HCT116 (cell line): ENCODE measurements at regions not wholly inside any gene's neighbourhood (a gene's known extent, or its start where the extent isn't known, plus 50 kb on each side); places are given as distances from the start of the nearest gene placed in this dataset.

Source experiments
- ATAC-seq: fragments of 200-7000 bp; cut with Tn5 transposase; 2 replicates; pipeline ENCODE4 v1.9.1; 2020; ENCODE audit warnings: mild to moderate bottlenecking, moderate library complexity
- BruUV-seq: library from RNA; stranded (reverse); fragments of 400-500 nt; replicated peaks from 2 replicates; lab custom pipeline; 2021; lab: Mats Ljungman, UMichigan
- CTCF ChIA-PET: fragments of 300-600 bp; sonication (Branson Sonifier 250); formaldehyde crosslinking; loops from one replicate; lab custom pipeline; 2021; ENCODE audit warnings: antibody characterized with exemption; lab: Charles Lee
- POLR2A ChIA-PET: fragments of 300-600, 350-600 bp; sonication (Branson Sonifier 250); formaldehyde crosslinking; loops from one replicate; lab custom pipeline; 2021; ENCODE audit warnings: antibody characterized with exemption; lab: Charles Lee
- RAD21 ChIA-PET, 2 experiments: fragments of 300-600 bp; sonication (Branson Sonifier 250); formaldehyde crosslinking; loops; one replicate each; lab custom pipeline; 2023; ENCODE audit warnings: low total read pairs in 2 of 2; ENCODE audit not compliant: uncharacterized antibody in 2 of 2, unreplicated experiment in 2 of 2, low non-redundant PET in 1 of 2; lab: Charles Lee
- DNase-seq: peaks from one replicate; pipeline ENCODE4 v3.0.0-alpha.2; 2010; ENCODE audit warnings: low read depth, low spot score
- H2AFZ ChIP-seq: fragments of 200-600 bp; shearing (Covaris generic), sonication (generic); 2 replicates; pipeline ENCODE4 v1.6.1; 2017; ENCODE audit warnings: low read depth, mixed run types, mixed read lengths, antibody characterized with exemption, low read length; ENCODE audit not compliant: poor library complexity, severe bottlenecking
- H3K27ac ChIP-seq: 2 replicates; pipeline ENCODE4 v1.5.1; 2012; ENCODE audit warnings: low read depth, low read length
- H3K27me3 ChIP-seq: fragments of 200-600 bp; sonication (generic); 2 replicates; pipeline ENCODE4 v1.6.1; 2016; ENCODE audit warnings: mixed run types, low read length, mixed read lengths; ENCODE audit not compliant: insufficient read depth
- H3K36me3 ChIP-seq, 2 experiments: fragments of 200-500 bp in 1 of 2; fragments of 200-600 bp in 1 of 2; sonication (Bioruptor generic) in 1 of 2; sonication (generic) in 1 of 2; 2 replicates each; pipeline versions ENCODE4 v1.5.1 to v1.6.1; 2014 to 2016; ENCODE audit warnings: low read length in 2 of 2, inconsistent platforms in 1 of 2, mixed read lengths in 1 of 2, mixed run types in 1 of 2; ENCODE audit not compliant: insufficient read depth in 2 of 2, control insufficient read depth in 1 of 2
- H3K4me1 ChIP-seq, 2 experiments: fragments of 200-600 bp in 1 of 2; sonication (generic) in 1 of 2; 2 replicates each; pipeline versions ENCODE4 v1.5.1 to v1.6.1; 2012 to 2017; ENCODE audit warnings: low read length in 2 of 2, inconsistent platforms in 1 of 2, mild to moderate bottlenecking in 1 of 2, mixed read lengths in 1 of 2, mixed run types in 1 of 2, moderate library complexity in 1 of 2; ENCODE audit not compliant: insufficient read depth in 2 of 2, control insufficient read depth in 1 of 2
- H3K4me2 ChIP-seq: fragments of 200-600 bp; sonication (generic); 2 replicates; pipeline ENCODE4 v1.6.1; 2017; ENCODE audit warnings: mixed run types, low read length, mixed read lengths
- H3K4me3 ChIP-seq, 2 experiments: fragments of 200-600 bp in 1 of 2; sonication (generic) in 1 of 2; replicated peaks in 1 of 2; 2 replicates each; pipeline ENCODE4 v1.5.1; 2011 to 2016; ENCODE audit warnings: low read length in 2 of 2, control low read depth in 1 of 2, low read depth in 1 of 2, mild to moderate bottlenecking in 1 of 2, mixed read lengths in 1 of 2, mixed run types in 1 of 2
- H3K79me2 ChIP-seq: fragments of 200-600 bp; sonication (generic); 2 replicates; pipeline ENCODE4 v1.6.1; 2017; ENCODE audit warnings: mild to moderate bottlenecking, mixed run types, low read length, moderate library complexity, mixed read lengths; ENCODE audit not compliant: insufficient read depth
- H3K9ac ChIP-seq: fragments of 200-600 bp; sonication (generic); 2 replicates; pipeline ENCODE4 v1.6.1; 2016; ENCODE audit warnings: low read length, mixed read lengths
- H3K9me2 ChIP-seq: fragments of 200-600 bp; sonication (generic), shearing (Covaris generic); 2 replicates; pipeline ENCODE4 v1.6.1; 2017; ENCODE audit warnings: mixed run types, mild to moderate bottlenecking, moderate library complexity; ENCODE audit not compliant: insufficient read depth
- H3K9me3 ChIP-seq, 2 experiments: fragments of 200-500 bp in 1 of 2; fragments of 200-600 bp in 1 of 2; sonication (Bioruptor generic) in 1 of 2; sonication (generic) in 1 of 2; 2 replicates each; pipeline ENCODE4 v1.6.1; 2014 to 2017; ENCODE audit warnings: low read length in 2 of 2, mixed read lengths in 2 of 2, inconsistent platforms in 1 of 2, low read depth in 1 of 2, mild to moderate bottlenecking in 1 of 2, mixed run types in 1 of 2, moderate library complexity in 1 of 2; ENCODE audit not compliant: control insufficient read depth in 1 of 2, insufficient read depth in 1 of 2
- H4K20me1 ChIP-seq: fragments of 200-600 bp; sonication (generic), shearing (Covaris generic); 2 replicates; pipeline ENCODE4 v1.6.1; 2017; ENCODE audit warnings: mixed run types, mild to moderate bottlenecking, moderate library complexity; ENCODE audit not compliant: insufficient read depth
- CEBPB ChIP-seq: IDR thresholded peaks from 2 replicates; pipeline ENCODE4 v1.6.1; 2012; ENCODE audit warnings: low read depth
- ELF1 ChIP-seq: IDR thresholded peaks from 2 replicates; pipeline ENCODE4 v1.6.1; 2012; ENCODE audit warnings: low read depth, borderline replicate concordance
- EZH2 ChIP-seq: fragments of 200-600 bp; sonication (generic); IDR thresholded peaks from 2 replicates; pipeline ENCODE4 v1.6.1; 2017; ENCODE audit warnings: antibody characterized with exemption, mixed run types
- EZH2phosphoT487 ChIP-seq: fragments of 200-600 bp; IDR thresholded peaks from 2 replicates; pipeline ENCODE4 v1.6.1; 2018; ENCODE audit warnings: antibody characterized with exemption, borderline replicate concordance
- FOSL1 ChIP-seq: IDR thresholded peaks from 2 replicates; pipeline ENCODE4 v1.6.1; 2012; ENCODE audit warnings: low read depth
- POLR2A ChIP-seq: IDR thresholded peaks from 2 replicates; pipeline ENCODE4 v1.7.0; 2011; ENCODE audit warnings: borderline replicate concordance; ENCODE audit not compliant: insufficient read depth, insufficient read length; ENCODE audit errors: extremely low read depth
- POLR2AphosphoS5 ChIP-seq: IDR thresholded peaks from 2 replicates; pipeline ENCODE4 v1.6.1; 2011; ENCODE audit warnings: mild to moderate bottlenecking, low read depth, low read length, moderate library complexity
- REST ChIP-seq: IDR thresholded peaks from 2 replicates; pipeline ENCODE4 v1.6.1; 2012; ENCODE audit warnings: low read depth
- TCF7L2 ChIP-seq: IDR thresholded peaks from 2 replicates; pipeline ENCODE4 v1.7.0; 2011; ENCODE audit warnings: borderline replicate concordance, inconsistent platforms; ENCODE audit not compliant: insufficient read depth, insufficient read length; ENCODE audit errors: extremely low read depth
- intact Hi-C: fragments of 100-400 bp; cut with micrococcal nuclease; formaldehyde crosslinking; loops from 2 replicates; pipeline ENCODE4 v1.10.0; 2022
- TF ChIP-seq, protein P1 (sequence below): IDR thresholded peaks from 2 replicates; pipeline ENCODE4 v1.6.1; 2012

DNA sequence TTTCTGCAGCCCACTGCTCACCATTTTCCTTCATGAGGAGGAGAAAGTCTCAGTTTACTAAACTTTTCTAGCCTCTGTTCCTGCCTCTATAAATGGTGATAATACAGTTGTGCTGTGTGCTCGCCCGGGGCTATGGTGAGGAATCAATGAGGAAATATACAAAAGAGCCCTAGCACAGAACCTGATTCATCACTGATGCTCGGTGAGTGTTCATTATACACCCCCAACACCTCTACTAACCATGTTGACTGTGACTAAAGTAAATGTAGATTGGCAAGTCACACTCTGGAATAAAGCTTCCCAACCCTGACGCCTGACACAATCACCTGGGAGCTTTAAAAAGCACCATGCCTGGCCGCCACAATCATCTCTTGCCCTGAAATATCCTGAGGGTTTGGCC, 118.8 kb upstream of the CYP1B1 start (continued):
- no peak for TF ChIP-seq CEBPB
- TF ChIP-seq ELF1, result no peak

DNA sequence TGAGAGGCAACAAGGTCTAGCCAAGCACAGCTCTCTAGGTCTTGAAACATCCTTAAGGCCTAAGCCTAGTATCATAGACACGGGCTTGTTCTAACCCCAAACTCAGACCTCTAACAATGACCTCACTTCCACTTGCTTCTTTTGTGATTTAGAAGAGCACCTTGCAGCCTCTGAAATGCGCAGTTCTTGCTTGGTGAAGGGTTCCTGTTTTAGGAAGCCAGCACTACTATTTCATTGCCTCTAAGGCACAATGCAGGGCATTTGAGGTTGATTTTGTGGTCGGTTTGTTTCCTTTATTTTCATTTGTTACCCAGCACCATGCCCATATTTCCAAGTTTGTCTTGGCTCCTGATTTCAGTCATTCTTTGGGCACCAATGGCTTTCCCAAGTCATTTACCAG, 117.0 kb upstream of the CYP1B1 start:
- no peaks in the 10 kb centered on the region for H3K9me2 ChIP-seq
- ATAC-seq, result no peak

More for the DNA sequence above, 117.0 kb upstream of the CYP1B1 start:
- Histone ChIP-seq H3K4me1 (no peaks in the 10 kb centered on the region), H3K9ac (no peak overlapping the region), H3K36me3 (no peaks in the 10 kb centered on the region), H3K27me3 (no peaks in the 10 kb centered on the region), H4K20me1 (no peaks in the 10 kb centered on the region), H3K79me2 (no peaks in the 10 kb centered on the region), H3K4me3 (no peak overlapping the region), H2AFZ (no peak overlapping the region), H3K27ac (no peak overlapping the region), H3K9me3 (no peaks in the 10 kb centered on the region), H3K4me2 (no peak overlapping the region)
- no peak for TF ChIP-seq REST
- TF ChIP-seq TCF7L2, result no peak
- no peak for TF ChIP-seq POLR2AphosphoS5
- no peak for TF ChIP-seq POLR2A
- TF ChIP-seq EZH2phosphoT487, result no peak
- TF ChIP-seq, protein P1, sequence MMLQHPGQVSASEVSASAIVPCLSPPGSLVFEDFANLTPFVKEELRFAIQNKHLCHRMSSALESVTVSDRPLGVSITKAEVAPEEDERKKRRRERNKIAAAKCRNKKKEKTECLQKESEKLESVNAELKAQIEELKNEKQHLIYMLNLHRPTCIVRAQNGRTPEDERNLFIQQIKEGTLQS, result no peak
- no peak for TF ChIP-seq FOSL1
- TF ChIP-seq EZH2, result no peak
- ChIA-PET RAD21 (no interaction called here), POLR2A (no interaction called here), CTCF (no interaction called here)
- intact Hi-C loops, result no loop called here
- no TSS peak for BruUV-seq
- no peak for DNase-seq
